CD4-positive, alpha-beta T cell treated with Interleukin-21 for 1 hour (primary cell): ENCODE measurements at regions not wholly inside any gene's neighbourhood (a gene's known extent, or its start where the extent isn't known, plus 50 kb on each side); places are given as distances from the start of the nearest gene placed in this dataset.
"Not testable (repeated sequence)": the region's sequence is repeated elsewhere in the genome, so short reads cannot be mapped to it uniquely, and the experiment has no call there.

Experiments used
- DNase-seq: peaks from one replicate; pipeline ENCODE4 v3.0.0-alpha.2; 2020

DNA sequence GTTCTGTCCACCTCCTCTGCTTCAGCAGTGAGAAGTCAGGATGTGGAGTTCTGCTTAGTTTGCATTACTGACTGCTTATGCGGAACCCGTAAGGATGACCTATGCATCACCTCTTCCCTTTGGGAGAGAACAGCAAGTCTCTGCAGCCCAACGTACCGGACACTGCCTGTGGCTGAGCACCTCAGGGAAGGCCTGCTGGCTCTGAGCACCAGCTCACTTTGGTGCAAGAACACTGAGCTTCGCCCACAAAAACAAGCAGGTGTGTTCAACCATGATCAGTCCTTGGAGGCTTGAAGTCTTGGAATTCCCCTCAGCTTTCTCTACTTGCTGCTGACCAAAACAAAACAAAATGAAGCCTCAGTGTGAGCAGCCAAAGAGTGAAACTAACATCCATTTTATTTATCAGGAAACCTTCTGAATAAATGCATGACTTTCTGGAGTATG, 52.7 kb upstream of the NCK2 start:
- no peak for DNase-seq

GRCh38 chr2:105690566-105690965, 54.1 kb upstream of the NCK2 start:
- DNase-seq, result no peak

GRCh38 chr2:105689484-105689883, 55.2 kb upstream of the NCK2 start:
- no peak for DNase-seq

GRCh38 chr2:105688946-105689345, 55.8 kb upstream of the NCK2 start:
- DNase-seq, result no peak

DNA sequence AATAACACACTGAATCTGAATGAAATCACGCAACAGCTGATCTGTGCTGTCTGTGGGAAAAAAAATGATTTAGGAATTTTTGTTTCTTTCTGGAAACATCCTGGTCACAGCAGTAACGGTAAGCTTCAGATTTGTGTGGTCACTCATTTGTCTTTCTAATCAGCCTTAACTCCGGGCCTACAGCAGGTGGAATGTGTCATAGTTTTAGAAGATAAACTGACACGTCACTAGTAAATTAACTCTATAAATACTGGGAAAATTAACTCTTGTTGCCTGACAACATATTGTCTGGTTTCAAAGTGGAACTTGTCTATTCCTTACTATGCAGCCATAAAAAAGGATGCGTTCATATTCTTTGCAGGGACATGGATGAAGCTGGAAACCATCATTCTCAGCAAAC, 58.1 kb upstream of the NCK2 start:
- DNase-seq, result no peak

- DNase-seq, result no peak
These were observed 61.7 kb upstream of the NCK2 start for GRCh38 chr2:105683011-105683492.

GRCh38 chr2:105682401-105682800, 62.3 kb upstream of the NCK2 start:
- no peak for DNase-seq

- DNase-seq, result no peak
These were observed 62.8 kb upstream of the NCK2 start for GRCh38 chr2:105681927-105682326.

GRCh38 chr2:105680357-105680756, 64.4 kb upstream of the NCK2 start:
- no peak for DNase-seq

DNA sequence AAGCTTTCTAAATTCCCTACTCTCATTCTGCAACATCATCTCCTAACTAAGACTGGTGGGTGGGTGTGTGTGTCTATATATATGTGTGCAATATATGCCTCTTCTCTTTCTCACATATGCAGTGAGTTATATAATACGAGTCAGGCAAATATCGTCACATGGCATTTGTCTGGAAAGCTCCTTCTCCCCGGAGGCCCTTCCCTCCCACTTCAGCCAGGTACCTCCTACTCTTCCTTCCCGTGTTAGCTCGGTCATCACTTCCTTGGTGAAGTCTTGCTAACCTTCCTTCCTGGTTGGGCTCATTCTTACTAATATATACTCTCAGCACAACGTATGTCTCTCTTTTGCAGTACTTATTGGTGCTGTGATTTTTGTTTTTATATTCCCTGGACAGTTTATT, 66.4 kb upstream of the NCK2 start:
- no peak for DNase-seq

DNA sequence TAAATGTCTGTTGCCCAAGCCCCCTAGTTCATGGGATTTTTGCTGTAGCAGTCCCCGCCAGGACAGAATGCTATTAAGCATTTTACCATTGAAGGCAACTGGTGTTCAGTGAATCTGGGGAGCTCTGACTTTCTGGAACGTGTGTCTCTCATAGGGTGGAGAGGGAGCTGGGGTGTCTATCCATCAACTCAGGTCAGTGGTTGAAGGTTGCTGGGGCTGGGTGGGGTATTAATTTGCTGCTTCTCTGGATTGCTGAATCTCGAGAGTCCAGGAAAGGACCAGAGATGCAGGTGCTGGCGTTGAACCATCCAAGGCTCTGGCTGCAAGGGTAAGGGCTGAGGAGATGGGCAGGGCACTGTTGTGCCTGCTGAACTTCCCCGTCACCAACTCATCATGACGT, 66.8 kb upstream of the NCK2 start:
- no peak for DNase-seq

DNA sequence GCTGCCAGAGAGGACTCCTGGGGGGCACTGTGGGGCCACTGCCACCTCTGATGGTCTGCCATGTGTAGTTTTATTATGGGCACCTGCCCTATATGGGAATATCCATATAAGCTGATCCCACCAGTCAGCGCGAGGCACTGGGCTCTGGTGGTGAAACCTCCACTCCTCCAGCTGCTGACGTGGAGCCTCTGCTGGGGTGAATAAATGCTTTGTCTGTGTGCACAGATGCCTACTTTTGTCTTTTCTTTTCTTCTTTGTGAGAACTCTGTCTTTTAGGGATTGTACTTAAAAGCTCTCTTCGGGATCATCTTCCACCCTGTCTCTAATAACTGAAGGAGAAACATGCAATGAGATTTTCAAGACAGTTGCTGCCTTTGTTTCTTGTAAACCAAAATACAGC, 68.9 kb upstream of the NCK2 start:
- DNase-seq, result no peak

DNA sequence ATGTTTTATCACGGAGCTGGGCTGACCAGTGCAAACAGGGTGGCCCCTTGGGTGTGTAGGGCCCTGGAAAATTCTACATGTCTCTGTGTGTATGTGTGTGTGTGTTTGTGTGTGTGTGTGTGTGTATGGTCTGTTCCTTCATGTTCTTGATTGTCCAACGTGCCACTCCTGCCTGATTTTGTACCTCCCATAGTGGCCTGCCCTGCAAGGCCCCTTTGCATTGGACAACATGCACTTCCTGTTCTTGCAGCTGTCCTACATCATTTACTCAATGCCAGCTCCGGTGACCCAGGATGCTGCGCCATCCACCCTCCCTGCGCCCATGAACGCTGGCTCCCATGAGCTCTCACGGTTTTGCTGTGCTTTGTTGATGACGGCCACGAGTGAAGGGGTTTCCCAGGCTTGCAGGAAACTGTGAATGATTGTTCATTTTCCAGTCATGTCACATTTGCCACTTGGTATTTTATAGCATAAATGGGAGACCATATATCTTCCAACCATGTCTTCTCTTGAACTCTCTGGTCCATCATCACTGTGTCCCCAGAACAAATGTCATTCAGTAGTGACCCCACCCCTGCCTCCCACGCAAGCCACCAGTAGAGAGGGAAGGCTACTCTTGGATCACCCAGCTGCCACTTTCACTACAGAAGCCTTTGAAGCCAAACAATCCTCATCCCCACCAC, 69.7 kb upstream of the NCK2 start:
- no peak for DNase-seq

GRCh38 chr2:105674401-105674800, 70.3 kb upstream of the NCK2 start:
- no peak for DNase-seq

DNA sequence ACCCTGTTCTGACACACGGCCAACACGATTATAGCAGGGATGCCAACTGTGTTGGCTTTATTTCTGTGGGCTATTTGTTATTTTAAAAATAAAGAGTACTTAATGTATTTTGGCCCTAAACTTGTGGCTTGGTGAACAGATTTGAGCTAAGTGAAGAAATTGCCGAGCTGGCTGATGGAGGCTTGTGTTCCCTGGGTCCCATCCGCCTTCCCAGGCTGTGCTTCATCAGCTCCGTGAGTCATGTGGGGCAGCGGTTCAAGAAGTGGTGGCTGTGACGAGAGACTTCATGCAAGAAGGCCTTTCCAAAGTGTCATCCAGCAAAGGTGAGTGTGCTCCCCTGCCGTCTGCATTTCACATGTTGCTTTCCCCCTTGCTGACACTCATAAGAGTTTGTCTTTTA, 73.6 kb upstream of the NCK2 start:
- DNase-seq, result no peak

GRCh38 chr2:105669384-105669891, 75.3 kb upstream of the NCK2 start:
- DNase-seq, result no peak

- DNase-seq, result no peak
These were observed 79.2 kb upstream of the NCK2 start for GRCh38 chr2:105665480-105665879.

DNA sequence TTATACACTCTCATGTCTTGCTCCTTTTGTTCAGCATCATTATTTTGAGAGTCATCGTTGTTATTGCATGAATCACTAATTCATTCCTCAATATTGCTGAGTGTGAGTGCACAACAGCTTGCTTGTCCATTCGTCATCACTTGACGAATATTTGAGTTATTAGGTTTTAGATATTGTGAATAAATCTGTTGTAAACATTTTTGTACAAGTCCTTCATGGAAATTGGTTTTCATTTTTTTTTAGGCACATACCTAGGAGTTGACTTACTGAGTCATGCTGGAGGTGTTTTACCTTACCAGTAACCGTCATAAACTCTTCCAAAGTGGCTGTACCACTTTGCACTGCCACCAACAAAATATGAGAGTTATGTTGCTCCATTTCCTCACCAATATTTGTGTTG, 84.2 kb upstream of the NCK2 start:
- DNase-seq, result no peak

GRCh38 chr2:105655723-105656606, 88.7 kb upstream of the NCK2 start:
- not testable (repeated sequence) for DNase-seq

DNA sequence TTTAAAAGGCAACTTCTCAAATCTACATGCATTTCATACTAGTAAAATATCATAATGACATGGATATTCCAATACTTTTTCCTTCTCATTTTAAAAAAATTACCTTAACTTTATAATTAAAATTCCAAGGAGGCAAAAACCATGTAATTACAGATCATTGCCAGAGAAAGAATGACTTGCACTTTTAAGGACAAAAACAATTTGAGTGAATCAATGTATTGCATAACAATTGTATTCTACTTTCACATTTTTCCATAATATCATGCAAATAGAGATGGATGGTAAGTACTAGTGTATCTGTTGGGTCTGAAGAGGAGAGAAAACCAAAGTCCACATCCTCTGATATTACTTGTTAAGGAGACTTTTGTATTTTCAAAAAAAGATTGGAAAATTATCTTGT, 89.5 kb upstream of the NCK2 start:
- DNase-seq, result no peak

- no peak for DNase-seq
These were observed 90.2 kb upstream of the NCK2 start for GRCh38 chr2:105654474-105655004.

DNA sequence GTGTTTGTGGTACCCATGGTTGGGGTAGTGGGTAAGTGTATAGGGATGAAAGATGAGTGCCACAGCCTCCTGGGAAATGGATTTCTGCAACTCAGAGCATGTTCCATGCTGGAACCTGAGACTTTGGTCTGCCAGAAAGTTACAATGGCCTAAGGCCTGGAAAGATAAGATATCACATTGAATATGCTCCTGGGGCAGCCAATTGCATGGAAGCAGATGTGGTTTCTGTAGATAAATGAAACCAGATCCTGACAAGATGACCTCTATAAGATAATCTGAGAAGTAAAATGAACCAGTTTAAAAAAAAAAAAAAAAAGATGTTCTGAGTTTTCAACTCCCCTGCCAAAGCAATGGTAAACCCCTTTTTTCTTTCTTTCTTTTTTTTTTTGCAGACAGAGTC, 91.4 kb upstream of the NCK2 start:
- DNase-seq, result no peak

DNA sequence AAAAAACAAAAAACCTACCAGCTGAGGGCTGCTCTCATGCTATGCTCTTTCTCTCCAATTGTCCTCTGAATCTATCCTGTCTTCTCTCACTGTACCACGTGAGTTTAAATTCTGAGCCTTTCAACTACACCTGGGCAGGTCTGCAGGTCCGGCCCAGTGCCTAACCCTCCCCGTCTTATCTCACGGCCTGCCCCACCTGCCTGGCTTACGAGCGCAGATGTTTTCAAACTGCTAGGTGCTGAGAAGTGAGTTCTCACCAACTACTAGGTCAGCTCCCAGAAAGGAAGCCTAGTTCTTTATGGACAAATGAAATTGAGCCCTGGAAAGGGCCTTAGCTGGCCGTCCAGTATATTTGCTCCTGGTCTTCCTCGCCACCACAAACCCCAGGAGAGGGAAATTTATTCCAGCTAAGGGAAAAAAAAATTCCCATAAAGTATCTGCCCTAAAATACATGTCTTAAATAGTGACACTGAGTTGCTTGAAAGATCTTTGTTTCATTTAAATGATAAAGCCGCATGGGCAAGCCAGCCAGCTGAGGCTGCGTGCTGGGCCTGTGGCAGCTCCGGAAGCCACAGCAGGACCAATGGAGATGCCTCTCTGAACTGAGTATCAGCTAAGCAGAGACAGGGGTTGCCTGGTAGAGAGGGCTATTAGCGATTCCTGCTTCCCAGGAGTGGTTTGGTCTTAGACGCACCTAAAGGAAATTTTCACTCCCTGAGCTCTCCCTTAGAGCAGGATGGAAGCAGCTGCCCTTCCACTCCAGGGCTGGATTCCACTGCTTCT, 92.5 kb upstream of the NCK2 start:
- DNase-seq, result no peak
